ENCODE measurements at regions not wholly inside any gene's neighbourhood (a gene's known extent, or its start where the extent isn't known, plus 50 kb on each side); places are given as distances from the start of the nearest gene placed in this dataset.
"Not testable (repeated sequence)": the region's sequence is repeated elsewhere in the genome, so short reads cannot be mapped to it uniquely, and the experiment has no call there.

GRCh38 chr16:46387720-46388119 is 233.5 kb downstream of the SHCBP1 start:
- not testable (repeated sequence) for DNase-seq

- not testable (repeated sequence) for DNase-seq
These were observed 234.2 kb downstream of the SHCBP1 start for GRCh38 chr16:46386805-46387620.

- peak; percentile 70 for DNase-seq
These were observed 234.9 kb downstream of the SHCBP1 start for GRCh38 chr16:46386110-46386771.

GRCh38 chr16:46384285-46385061 is 236.7 kb downstream of the SHCBP1 start:
- peak; percentile 50 for DNase-seq

- peak; percentile 29 for DNase-seq
These were observed 237.6 kb downstream of the SHCBP1 start for GRCh38 chr16:46383581-46383980.

- peak; percentile 35 for DNase-seq
These were observed 238.2 kb downstream of the SHCBP1 start for GRCh38 chr16:46382791-46383541.

- not testable (repeated sequence) for DNase-seq
These were observed 239.1 kb downstream of the SHCBP1 start for GRCh38 chr16:46382079-46382478.

- DNase-seq = peak; percentile 8
These were observed 239.8 kb downstream of the SHCBP1 start for GRCh38 chr16:46381344-46381743.

Data from hematopoietic multipotent progenitor cell treated with erythropoietin and hydrocortisone succinate and interleukin-3 and kit ligand, for 8 days (in vitro differentiated cells).